Skeletal muscle cell (primary cell): ENCODE measurements at regions not wholly inside any gene's neighbourhood (a gene's known extent, or its start where the extent isn't known, plus 50 kb on each side); places are given as distances from the start of the nearest gene placed in this dataset.

Experiments used
- DNase-seq: peaks from one replicate; pipeline ENCODE4 v3.0.0-alpha.2; 2010; ENCODE audit warnings: low read depth
- H3K4me3 ChIP-seq: 2 replicates; pipeline ENCODE4 v1.5.1; 2011; ENCODE audit warnings: low read depth, mild to moderate bottlenecking, control low read depth, low read length, moderate library complexity

DNA sequence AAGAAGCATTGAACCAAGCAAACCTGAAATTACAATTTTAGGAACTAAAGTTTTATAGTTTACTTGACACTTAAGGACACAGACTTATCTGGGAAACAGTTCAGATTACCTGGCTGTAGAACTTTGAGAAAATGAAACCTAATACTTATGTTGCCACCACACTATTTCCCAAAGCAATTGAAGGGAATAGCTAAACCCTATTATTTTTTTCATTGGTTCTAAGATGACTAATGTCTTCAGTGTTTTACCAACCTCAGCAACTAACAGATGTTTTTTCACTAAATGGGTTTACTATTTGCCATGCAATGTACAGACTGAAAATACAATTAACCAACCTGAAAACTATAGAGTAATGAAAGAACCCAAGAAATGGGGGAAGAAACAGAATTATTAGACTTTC, 689.6 kb downstream of the SORCS1 start:
- DNase-seq = peak; percentile 6
- H3K4me3 ChIP-seq = no peak overlapping the region

DNA sequence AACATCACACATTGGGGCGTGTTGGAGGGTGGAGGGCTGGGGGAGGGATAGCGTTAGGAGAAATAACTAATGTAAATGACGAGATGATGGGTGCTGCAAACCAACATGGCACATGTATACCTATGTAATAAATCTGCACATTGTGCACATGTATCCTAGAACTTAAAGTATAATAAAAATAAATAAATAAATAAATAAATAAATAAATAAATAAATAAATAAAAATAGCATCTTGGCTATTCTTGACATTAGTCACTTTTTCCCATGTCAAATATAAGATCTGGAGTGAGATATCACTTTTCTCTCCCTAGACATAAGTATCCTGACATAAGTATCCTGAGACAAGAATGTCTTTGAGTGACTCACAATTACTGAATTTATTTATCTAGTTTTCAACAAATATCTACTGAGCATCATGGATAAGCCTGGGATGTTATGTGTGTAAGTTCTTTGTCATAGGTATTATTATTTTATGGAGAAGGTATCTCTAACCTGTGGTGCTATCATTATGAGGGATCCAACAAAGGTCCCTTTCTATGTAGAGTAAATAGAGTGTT, 691.3 kb downstream of the SORCS1 start:
- no peak for DNase-seq

DNA sequence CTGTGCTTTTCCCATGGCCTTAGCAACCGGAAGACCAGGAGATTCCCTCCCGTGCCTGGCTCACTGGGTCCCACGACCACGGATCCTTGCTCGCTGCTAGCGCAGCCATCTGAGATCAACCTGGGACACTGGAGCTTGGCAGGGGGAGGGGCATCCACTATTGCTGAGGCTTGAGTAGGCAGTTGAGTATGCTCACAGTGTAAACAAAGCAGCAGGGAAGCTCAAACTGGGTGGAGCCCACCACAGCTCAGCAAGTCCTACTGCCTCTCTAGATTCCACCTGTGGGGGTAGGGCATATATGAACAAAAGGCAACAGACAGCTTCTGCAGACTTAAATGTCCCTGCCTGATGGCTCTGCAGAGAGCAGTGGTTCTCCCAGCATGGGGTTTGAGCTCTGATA, 697.0 kb downstream of the SORCS1 start:
- no peak for DNase-seq
- H3K4me3 ChIP-seq = no peak overlapping the region

More for the DNA sequence above, 691.3 kb downstream of the SORCS1 start:
- H3K4me3 ChIP-seq = no peak overlapping the region

DNA sequence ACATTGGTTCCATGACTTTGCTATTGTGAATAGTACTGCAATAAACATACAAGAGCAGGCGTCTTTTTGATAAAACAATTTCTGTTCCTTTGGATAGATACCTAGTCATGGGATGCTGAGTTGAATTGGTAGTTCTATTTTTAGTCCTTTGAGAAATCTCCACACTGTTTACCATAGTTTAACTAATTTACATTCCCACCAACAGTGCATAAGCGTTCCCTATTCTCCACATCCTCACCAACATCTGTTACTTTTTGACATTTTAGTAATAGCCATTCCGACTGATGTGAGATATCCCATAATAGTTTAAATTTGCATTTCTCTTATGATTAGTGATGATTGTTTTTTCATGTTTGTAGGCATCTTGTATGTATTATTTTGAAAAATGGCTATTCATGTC, 707.0 kb downstream of the SORCS1 start:
- no peak for DNase-seq

DNA sequence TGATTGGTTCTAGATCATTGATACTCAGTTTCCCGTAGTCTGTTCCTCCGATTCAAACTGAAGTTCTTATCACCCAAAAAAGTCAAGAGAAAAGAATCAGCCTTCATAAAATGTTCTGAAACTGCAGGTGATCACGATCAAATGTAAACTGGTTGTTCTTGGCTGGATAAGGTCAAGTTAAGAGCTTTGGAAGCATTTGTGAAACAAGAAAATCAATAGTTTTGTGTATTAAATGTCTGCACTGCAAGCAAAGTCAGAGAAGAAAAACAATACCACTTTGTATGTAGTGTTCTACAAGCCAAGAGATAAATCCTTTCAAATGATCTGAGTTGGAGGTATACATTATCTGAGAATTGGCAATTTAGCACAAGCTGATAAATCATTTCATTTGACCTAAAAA, 710.3 kb downstream of the SORCS1 start:
- no peak overlapping the region for H3K4me3 ChIP-seq
- DNase-seq = no peak

More for the DNA sequence above, 707.0 kb downstream of the SORCS1 start:
- no peak overlapping the region for H3K4me3 ChIP-seq

DNA sequence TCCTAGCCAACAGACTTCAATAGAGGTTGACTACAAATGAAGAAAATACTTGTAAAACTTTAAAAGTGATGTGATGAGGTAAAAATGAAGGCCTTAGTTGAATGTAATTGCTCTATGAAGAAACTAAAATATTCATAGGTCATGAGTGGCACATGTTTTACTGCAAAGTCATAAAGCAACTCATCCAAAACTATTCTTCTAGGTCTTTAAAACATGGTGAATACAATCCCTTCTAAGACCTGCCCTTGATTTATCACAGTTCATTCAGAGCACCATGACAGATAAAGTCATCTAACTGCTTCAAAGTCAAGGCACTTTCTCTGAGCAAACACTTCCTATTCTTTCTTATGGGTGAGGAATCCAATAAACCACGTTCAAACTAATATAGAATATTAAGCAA, 713.5 kb downstream of the SORCS1 start:
- no peak for DNase-seq
- H3K4me3 ChIP-seq = no peak overlapping the region

DNA sequence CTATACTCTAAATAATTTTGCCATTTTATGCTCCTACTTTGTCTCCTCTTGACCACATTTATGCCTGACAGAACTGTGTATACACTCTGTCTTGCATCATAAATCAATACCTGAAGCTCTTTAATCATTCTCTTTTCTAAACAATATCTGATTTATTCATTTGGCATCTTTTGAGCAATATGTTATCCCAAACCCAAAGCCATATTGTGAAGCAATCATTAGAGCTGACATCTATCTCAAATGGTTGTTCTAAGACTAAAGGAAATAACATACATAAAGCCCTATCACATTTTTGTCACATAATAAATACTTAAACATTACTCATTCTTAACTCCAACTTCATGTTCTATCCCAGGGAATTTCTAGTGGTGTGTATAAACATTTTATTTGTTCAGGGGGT, 717.6 kb downstream of the SORCS1 start:
- no peak for DNase-seq
- H3K4me3 ChIP-seq = no peak overlapping the region

DNA sequence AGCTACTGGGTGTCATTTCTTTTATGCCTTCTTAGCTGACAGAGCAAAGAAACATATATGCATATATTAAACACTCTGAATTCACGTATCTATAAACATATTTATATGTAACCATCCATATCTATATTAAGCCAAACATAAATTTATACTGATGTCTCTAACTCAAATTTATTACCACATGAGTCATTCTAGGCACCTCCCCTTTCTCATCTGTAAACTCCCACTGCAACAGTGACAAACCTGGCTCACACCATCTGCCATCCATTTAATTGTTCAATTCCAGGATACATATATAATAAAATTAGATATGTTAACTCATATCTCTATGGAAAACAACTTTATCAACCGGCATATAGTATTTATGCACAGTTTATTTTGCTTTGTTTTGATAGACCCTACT, 722.3 kb downstream of the SORCS1 start:
- H3K4me3 ChIP-seq = no peak overlapping the region
- no peak for DNase-seq

DNA sequence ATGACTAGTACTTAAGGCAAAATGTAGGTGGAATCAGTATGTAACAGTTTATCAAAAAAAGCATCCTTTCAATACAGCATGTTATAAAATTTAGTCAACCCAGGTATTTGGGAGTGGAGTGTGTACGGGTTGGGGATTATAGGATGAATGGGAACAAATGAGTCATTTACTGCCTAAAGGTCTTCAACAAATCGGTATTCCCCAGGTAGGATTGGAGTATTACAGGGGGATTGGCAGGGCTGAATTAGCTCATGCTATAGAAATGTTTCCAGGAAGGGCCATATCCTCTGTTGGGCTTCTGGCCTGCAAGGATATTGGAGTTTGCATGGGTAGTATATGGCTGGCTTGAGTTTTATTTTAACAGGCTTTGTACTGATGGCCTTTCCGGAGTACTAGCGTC, 723.7 kb downstream of the SORCS1 start:
- no peak for DNase-seq
- H3K4me3 ChIP-seq = no peak overlapping the region

DNA sequence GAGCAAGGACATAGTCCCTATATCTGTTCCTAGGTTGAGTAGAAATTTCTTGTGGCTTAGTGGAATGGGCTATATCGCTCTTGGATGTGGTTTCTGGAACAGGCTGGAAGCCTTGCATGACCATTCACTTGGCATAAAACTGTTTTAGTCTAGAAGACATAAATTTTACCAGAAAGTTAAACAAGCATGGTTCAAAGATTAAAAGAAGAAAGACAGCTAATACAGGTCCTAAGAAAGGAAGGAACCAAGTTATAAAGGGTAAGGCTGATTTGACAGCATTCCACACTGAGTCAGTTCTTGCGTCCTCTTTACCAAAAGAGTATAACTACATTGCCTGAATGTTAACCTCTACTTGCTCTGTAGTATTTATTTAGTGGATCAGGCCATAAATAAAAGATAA, 724.2 kb downstream of the SORCS1 start:
- DNase-seq = peak; percentile 46
- no peak overlapping the region for H3K4me3 ChIP-seq

DNA sequence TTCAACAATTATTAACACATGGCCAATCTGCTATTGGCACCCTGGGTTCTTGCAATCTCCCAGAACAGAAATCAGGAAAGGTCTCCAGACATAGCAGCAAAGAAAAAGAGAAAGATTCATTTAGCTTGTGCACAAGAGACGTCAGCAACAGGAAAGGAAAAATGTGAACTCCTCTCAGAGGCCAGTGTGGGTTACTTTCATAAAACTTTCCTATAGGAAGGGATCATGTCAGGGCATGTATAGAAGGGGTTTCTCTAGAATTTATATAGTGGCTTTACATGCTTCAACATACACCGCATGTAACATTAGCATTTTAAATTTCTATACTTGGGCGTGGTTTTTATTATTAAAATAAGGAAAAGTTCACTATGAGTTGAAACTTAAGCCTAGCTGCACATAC, 725.1 kb downstream of the SORCS1 start:
- DNase-seq = no peak
- H3K4me3 ChIP-seq = no peak overlapping the region

DNA sequence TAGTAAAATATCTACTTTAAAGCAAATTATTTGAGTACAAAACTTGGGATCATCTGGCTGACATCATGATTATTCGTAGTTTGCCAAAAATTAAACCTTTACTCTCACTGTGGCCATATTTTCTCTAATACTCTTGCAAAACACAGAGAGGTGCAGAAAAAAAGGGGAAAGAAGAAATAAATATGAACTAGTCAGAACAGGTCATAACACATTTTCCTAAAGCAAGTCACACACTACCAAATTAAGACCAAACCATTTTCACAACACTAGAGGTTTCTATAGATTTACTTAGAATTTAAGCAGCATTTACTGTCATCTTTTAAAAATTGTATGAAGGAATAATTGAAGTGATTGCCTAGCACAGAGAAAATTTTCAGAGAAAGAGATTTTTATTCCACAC, 726.1 kb downstream of the SORCS1 start:
- no peak overlapping the region for H3K4me3 ChIP-seq
- no peak for DNase-seq

DNA sequence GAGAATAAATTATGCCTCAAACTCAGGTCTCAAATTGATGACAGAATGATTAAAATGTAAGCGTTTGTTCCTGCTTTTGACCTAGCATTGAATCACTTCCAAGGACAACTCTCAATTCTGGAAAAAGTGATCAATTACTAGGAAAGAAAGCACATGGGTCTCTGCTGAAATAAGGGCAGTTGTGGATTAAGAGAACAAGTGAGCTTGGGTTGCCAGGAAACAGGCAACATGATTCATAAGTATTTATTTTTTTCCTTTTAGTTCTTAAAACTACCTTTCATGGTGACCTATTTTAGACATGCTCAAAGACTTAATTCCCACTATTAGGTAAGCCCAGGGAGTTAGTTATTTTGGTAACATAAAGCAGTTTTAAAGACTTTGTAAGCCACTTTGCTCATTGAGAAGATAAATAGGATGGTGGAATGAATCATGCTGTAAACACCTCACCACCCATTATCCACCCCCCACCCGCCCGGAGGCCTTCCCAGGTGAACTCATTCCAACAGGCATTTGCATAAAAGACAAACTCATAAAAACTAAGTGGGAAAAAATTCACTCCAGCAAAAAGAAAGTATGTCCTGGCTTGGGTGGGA, 728.3 kb downstream of the SORCS1 start:
- H3K4me3 ChIP-seq = no peak overlapping the region
- DNase-seq = no peak

DNA sequence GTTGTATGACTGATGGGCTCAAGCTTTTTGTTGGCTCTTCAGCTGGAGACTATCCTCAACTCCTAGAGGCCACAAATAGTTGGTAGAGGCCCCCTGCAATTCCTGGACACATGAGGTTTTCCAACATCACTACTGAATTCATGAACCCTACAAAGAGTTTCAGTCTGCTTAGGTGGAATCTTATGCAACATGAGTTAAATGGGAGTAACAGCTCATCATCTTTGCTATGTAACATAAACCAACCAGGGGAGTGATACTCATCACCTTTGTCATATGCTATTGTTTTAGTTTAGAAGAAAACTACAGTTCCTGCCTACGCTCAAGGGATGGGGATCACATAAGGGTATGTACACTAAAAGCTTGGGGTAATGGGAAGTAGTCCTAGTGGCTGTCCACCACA, 729.4 kb downstream of the SORCS1 start:
- no peak overlapping the region for H3K4me3 ChIP-seq
- DNase-seq = no peak

DNA sequence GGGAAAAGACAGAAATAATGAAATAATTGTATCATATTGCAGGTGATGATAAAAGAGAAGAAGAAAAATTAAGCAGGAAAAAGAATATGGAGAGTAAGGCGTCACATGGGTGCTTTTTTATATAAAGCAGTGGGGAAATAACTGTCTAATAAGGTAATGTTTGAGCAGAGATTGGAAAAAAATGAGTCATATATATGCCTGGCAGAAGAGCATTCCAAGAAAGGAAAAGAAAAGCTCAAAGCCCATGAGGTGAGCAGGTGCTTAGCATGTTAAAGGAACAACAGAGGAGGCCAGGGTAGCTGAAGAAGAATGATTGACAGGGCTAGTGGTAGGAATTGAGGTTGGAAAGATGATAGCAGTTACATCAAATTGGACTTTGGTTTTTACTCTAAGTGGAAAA, 739.5 kb downstream of the SORCS1 start:
- no peak for DNase-seq
- H3K4me3 ChIP-seq = no peak overlapping the region

DNA sequence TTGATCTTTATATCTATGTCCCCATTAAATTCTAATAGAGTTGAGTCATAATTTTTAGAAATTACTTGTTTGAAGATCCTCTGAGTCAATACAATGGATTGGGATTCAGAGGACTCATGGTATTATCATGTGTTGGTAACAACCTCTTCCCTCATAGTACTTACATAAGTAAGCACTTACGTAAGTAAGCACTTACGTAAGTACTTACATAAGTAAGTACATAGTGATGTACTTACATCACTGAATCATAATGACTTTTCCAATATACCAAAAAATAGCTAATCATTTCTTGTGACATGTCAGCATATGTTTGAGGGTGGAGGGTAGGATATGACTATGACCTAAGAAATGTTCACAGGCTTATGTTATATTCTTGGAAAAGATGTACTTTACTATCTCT, 740.5 kb downstream of the SORCS1 start:
- no peak overlapping the region for H3K4me3 ChIP-seq
- DNase-seq = peak; percentile 96

DNA sequence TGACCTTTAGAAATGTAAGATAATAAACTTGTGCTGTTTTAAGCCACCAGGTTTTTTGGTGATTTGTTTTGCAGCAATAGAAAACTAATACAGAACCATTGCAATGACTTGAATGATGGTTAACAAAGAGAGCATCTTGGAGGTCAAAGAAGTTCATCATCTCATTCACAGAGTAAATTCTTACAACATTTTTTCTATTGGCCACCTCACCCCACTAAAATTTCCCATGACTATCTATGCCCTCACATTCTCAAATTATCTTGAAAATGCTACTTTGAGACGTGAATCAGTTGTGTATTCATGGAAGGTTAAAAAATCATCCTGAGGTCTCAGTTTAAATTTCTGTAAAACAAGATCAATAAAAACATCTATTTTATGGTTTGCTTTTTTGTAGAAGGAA, 754.2 kb downstream of the SORCS1 start:
- no peak for DNase-seq
- H3K4me3 ChIP-seq = no peak overlapping the region

DNA sequence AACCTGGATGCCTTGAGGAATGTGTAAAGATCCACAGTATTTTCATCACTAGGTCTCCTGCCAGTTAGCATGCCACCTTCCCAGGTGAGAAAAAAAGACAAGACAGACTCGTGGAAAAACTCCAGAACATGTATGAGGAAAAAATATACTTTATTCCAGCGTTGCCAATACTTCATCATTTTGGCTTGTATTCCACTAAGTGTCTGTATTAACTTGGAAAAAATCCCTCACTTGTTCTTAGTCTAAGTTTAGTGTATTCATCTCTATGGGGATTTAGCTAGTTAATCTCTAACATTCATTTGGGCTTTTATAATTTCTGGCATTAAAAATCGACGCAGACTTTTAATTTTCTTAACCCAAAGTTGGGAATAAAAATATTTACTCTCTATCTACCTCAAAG, 759.4 kb downstream of the SORCS1 start:
- no peak for DNase-seq
- H3K4me3 ChIP-seq = no peak overlapping the region

DNA sequence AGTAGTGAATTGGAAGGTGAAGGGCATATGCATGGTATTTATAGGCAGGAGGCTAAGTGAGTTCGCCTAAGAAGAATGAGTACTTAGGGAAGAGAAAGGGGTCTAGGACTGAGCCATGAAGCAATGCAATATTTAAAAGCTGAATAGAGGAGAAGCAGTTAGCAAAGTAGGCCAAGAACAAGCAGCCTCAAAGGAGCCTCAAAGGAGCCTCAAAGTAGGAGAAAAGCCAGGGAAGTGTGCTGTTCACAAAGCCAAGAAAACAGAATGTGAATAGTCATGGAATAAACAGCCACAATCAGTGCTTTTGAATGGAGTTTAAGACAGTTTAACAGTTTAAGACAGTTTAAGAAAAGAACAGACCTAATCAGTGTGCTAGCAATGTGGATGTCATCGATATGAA, 762.0 kb downstream of the SORCS1 start:
- no peak for DNase-seq
- no peak overlapping the region for H3K4me3 ChIP-seq

DNA sequence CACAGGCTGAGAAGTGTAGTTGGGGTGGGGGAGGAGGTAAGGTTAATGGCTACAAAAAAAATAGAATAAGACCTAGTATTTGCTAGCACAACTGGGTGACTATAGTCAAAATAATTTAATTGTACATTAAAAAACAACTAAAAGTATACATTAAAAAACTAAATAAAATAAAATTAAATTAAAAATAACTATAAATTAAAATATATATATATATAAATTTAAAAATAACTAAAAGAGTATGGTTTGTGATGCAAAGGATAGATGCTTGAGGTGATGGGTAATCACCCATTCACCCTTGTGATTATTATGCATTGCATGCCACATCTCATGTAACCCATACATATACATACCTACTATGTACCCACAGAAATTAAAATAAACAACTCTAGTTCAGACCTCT, 762.5 kb downstream of the SORCS1 start:
- no peak overlapping the region for H3K4me3 ChIP-seq
- DNase-seq = no peak

DNA sequence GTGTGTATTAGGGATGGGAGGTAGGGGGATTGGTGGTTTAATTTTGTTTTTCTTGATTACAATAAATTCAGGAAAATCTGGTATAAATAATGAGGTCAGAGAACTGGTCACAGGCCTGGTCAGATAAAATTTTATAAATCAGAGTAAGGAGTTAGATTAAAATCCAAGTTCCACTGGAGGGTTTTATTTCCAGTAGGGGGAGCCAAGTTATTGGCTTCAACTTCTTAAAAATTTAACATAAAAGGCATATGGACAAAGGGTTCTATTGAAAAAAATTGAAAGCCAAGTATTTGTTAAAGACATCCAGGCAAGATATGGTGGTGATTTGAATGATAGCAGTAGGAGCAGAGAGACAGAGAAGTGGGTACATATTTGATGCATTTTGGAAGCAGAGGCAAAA, 763.3 kb downstream of the SORCS1 start:
- DNase-seq = no peak
- H3K4me3 ChIP-seq = no peak overlapping the region

DNA sequence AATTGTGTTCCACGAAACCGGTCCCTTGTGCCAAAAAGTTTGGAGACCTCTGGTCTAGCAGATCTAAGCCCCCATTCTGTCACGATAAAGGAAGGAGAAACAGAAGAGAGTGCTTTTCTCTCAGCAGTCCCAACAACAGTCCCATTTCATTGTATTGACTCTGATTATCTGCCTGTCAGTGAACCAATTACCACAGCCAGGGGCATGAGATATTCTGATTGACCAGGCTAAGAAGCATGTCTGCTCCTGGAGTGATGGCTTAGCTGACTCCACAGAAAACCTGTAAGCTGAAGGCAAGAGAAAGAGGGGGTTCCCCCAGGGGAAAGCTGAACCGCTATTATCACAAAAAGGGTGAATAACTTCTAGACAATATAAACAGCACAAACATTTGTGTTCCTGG, 765.4 kb downstream of the SORCS1 start:
- no peak overlapping the region for H3K4me3 ChIP-seq
- no peak for DNase-seq
